Omental fat pad (tissue), 3 donors: ENCODE measurements at regions not wholly inside any gene's neighbourhood (a gene's known extent, or its start where the extent isn't known, plus 50 kb on each side); places are given as distances from the start of the nearest gene placed in this dataset.

Experiments
- ATAC-seq: fragments of 150-250 bp; one replicate; pipeline ENCODE4 v1.9.1; 2016; ENCODE audit warnings: mild to moderate bottlenecking, moderate library complexity; ENCODE audit not compliant: low FRiP score
- DNase-seq: peaks from one replicate; pipeline ENCODE4 v3.0.0-alpha.2; 2019; ENCODE audit warnings: low spot score
- CTCF ChIP-seq, 3 donors: fragments of 450-650 bp; IDR thresholded peaks; one replicate each; pipeline ENCODE4 v1.5.1; 2016 to 2017; ENCODE audit warnings: antibody characterized with exemption in 3 of 3, mild to moderate bottlenecking in 3 of 3, moderate library complexity in 2 of 3

- TF ChIP-seq CTCF (IDR thresholded peaks at IDR 0.05), result no peak
- ATAC-seq, result no peak
- DNase-seq, result no peak
Measured at GRCh38 chrX:68922013-68922412, 93.2 kb downstream of the EFNB1 start.

- DNase-seq, result no peak
- no peak for TF ChIP-seq CTCF (IDR thresholded peaks at IDR 0.05)
- no peak for ATAC-seq
Measured at GRCh38 chrX:68920561-68920960, 91.7 kb downstream of the EFNB1 start.

GRCh38 chrX:68919707-68920106 lies 90.9 kb downstream of the EFNB1 start:
- ATAC-seq, result no peak
- no peak for TF ChIP-seq CTCF (IDR thresholded peaks at IDR 0.05)

GRCh38 chrX:68918202-68918601 lies 89.4 kb downstream of the EFNB1 start:
- no peak for DNase-seq
- no peak for ATAC-seq
- no peak for TF ChIP-seq CTCF (IDR thresholded peaks at IDR 0.05)

More at GRCh38 chrX:68919707-68920106, 90.9 kb downstream of the EFNB1 start:
- no peak for DNase-seq

- TF ChIP-seq CTCF (IDR thresholded peaks at IDR 0.05), result no peak
- ATAC-seq (no peak), DNase-seq (no peak)
Measured at GRCh38 chrX:68917799-68918198, 89.0 kb downstream of the EFNB1 start.

- no peak for ATAC-seq
- DNase-seq, result no peak
- no peak for TF ChIP-seq CTCF (IDR thresholded peaks at IDR 0.05)
Measured at GRCh38 chrX:68916891-68917290, 88.1 kb downstream of the EFNB1 start.

GRCh38 chrX:68915778-68916177 lies 87.0 kb downstream of the EFNB1 start:
- DNase-seq, result no peak
- ATAC-seq, result no peak

More at GRCh38 chrX:68915778-68916177, 87.0 kb downstream of the EFNB1 start:
- TF ChIP-seq CTCF (IDR thresholded peaks at IDR 0.05), result no peak
